ENCODE measurements at regions not wholly inside any gene's neighbourhood (a gene's known extent, or its start where the extent isn't known, plus 50 kb on each side); places are given as distances from the start of the nearest gene placed in this dataset.
"Not testable (repeated sequence)": the region's sequence is repeated elsewhere in the genome, so short reads cannot be mapped to it uniquely, and the experiment has no call there.

DNA sequence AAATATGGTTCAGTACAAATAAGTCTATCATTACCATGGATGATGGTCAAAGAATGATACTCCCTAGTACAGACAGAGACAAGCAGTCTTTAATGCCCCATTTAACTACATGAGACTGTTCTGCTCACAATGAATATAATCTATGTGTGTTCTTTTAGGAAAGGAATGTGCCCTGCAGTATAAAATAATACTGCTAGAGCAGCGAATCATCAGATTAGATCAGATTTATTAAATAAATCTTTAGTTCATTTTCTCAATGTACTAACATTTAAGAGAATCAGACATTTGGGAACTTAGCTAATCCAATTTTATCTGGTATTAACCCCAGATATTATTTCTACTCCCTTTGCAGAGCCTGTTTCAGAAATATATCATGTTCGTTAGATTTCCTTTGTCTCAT lies 272.0 kb upstream of the GCFC2 start:
- no peak for DNase-seq

DNA sequence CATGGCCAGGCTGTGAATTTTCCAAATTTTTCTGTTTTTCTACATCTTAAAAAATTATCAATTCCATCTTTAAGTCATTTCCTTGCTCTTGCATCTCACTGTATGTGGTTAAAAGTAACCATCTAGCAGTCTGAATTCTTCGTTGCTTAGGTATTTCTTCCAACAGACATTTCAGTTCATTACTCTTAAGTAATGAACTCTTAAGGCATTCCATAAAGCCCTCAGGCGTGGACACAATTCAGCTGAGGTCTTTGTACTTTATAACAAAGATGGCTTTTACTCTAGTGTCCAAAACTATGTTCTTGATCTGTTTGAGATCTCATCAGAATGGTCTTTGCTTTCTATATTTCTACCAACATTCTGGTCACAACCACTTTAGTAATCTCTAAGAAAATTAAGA lies 253.9 kb upstream of the GCFC2 start:
- DNase-seq, result no peak

- DNase-seq, result no peak
These were observed 249.8 kb upstream of the GCFC2 start for GRCh38 chr2:75960472-75961009.

DNA sequence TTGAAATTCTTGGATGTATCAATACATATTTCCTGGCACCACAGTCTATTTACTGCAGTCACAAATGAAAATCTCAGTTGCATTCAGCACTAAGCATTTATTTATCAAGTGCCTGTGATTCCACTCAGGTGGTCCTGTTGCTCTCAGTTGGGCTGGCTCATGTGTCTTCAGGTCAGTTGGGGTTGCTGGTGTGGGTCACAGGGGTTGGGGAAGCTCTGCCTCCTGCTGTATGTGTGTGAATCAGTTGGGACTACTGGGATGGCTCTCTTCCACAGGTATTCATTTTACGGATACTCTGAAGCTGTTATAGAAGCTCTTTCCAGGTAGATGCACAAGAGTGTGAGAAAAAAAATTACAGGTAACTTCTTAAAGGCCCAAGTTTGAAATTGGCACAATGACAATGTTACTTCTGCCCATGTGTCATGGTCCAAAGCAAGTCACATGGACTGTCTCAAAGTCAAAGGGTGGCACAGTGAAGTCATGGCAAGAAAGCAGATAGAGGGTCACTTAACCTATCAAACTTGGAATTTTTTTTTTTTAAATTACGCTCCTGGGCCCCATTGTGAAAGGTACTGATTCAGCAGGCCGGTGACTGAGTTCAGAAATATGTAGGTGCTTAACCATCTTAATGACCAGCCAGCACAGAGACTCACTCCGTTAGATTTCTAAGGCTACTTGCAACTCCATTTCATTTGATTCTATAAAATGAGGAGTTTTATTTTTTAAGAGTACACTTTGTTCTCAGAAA lies 249.2 kb upstream of the GCFC2 start:
- no peak for DNase-seq

DNA sequence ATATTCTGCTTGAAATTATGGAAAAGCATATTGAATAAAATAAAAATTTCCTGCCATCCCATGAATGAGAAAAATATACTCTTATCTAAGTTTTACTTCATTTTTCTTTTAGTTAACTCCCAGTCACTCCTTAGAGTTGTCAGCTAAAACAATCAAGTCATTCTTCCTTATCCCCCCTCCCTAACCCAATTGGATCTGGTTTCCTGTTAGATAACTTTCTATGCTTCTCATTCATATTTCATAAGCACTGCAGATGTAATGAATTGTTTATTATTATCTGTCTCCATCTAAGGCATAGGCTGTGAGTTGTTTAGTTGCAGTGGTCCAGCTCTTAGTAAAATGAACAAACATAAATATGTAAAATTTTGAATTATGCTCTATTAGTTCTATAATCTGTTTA lies 244.0 kb upstream of the GCFC2 start:
- no peak for DNase-seq

- DNase-seq, result no peak
These were observed 241.5 kb upstream of the GCFC2 start for GRCh38 chr2:75952173-75952572.

DNA sequence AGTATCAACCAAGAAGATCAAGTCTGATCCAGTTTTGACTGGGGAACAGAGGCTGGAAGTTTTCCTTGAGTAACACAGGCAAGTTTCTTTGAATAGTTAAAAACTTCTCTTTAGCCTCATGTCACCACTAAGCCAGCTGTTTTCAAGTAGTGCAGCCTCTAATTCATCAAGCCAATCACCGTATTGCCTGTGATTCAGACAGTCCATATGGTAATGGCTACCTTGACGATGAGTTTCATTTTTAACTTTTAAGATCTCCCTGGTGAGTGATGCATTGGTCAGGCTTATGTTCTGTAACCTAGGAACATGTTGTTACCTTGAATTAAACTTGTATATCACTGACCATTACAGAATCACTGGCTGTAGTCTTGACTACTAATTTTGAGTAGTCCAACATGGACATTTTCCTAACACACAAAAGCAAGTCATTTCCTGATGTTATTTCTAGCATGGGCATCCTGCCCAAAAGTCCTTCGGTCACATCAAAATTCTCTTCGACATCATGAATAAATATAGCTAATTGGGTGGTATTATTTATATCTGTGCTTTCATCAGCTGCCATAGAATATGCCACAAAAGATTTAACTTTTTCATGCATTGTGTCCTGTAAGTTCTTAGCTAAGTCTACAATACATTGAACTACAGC lies 238.8 kb upstream of the GCFC2 start:
- no peak for DNase-seq

DNA sequence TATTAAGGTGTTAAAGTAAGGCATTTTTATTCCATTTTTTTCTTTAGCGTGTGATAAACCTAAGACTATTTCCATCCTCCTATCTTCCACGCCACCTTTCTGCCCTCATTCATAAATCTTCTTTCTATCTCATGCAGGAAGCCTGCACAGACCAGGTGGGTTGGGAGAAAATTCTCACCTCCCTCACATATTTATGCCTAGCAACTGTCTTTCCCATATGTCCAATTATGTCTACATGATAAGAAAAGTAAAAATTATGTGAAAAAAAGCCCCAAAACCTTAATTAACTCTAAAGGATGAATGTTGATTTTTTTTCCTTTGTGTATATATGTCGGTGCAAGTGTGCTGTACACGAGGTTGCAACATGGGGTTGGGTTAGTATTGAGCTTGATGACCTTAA lies 225.6 kb upstream of the GCFC2 start:
- no peak for DNase-seq

GRCh38 chr2:75932996-75933395 lies 222.3 kb upstream of the GCFC2 start:
- no peak for DNase-seq

DNA sequence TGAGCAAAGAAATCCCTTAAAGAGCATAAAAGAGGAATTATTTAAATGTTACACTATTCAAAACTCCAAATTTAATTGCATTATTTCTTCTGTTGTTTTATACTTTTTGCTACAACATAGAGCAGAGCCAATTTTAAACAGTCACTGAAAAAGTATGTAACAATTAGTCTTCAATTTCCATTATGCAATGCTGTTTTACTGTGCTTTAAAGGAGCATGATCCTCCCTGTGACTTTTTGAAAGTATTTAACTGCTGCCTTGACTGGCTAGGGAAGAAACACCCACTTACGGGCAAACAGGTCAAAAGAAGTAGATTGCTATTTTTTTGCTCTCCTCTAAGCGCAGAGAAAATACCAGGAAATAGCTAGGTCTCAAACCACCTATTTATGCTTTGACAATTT lies 217.4 kb upstream of the GCFC2 start:
- no peak for DNase-seq

DNA sequence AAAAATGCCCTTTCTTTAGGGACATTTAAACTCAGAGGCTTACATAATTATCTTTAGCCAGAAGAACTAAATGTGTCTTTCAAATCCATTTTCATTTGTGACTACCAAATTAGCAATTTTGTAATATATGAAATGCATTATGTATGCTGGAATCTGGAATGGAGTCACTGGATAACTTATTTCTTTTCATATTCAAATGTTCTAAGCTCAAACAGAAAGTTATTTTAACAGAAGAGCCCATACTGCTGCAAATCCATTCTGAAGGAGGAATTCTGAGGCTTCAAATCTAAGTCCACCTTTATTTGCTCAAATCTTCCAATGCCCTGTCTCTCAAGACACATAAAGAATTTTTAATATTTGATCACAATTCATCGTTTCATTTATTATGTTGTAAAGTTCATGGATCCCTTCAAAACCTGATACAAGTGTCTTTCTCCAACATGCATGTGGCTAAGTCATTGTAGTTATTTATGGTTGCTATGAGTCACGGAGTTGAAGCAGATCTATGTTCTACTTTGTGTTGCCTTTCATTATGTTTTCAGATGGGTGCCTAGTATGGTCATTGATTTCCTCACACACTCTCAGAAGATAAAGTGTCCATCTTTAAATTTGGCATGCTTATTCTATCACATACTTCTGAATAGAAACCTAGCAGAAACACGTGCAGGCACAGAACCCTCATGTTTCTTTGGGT lies 214.8 kb upstream of the GCFC2 start:
- DNase-seq, result no peak

- no peak for DNase-seq
These were observed 211.5 kb upstream of the GCFC2 start for GRCh38 chr2:75922191-75922590.

- no peak for DNase-seq
These were observed 210.3 kb upstream of the GCFC2 start for GRCh38 chr2:75920859-75921551.

GRCh38 chr2:75915851-75916634 lies 205.3 kb upstream of the GCFC2 start:
- DNase-seq, result no peak

- no peak for DNase-seq
These were observed 186.2 kb upstream of the GCFC2 start for GRCh38 chr2:75896779-75897366.

GRCh38 chr2:75894170-75894569 lies 183.5 kb upstream of the GCFC2 start:
- no peak for DNase-seq

- no peak for DNase-seq
These were observed 181.8 kb upstream of the GCFC2 start for GRCh38 chr2:75892490-75892889.

DNA sequence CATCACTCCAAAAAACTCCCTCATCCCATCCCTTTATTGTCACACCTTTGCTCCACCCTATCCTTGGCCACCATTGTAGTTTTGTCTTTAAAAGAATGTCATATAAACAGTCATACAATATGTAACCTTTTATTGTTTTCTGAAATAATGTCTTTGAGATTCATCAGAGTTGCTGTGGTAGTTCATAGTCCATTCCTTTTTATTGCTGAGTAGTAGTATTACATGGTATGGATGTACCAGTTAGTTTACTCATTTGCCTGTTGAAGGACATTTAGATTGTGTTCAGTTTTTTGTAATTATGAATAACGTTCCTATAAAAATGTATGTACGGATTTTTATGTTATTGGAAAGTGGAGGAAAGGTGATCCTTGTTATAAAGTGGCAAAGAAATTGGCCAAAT lies 171.8 kb upstream of the GCFC2 start:
- no peak for DNase-seq

DNA sequence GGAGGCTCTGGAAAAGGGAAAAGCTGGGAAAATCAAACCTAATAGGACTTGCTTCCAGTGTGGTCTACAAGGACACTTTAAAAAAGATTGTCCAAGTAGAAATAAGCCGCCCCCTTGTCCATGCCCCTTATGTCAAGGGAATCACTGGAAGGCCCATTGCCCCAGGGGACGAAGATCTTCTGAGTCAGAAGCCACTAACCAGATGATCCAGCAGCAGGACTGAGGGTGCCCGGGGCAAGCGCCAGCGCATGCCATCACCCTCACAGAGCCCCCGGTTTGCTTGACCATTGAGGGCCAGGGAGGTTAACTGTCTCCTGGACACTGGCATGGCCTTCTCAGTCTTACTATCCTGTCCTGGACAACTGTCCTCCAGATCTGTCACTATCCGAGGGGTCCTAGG lies 164.9 kb upstream of the GCFC2 start:
- not testable (repeated sequence) for DNase-seq

DNA sequence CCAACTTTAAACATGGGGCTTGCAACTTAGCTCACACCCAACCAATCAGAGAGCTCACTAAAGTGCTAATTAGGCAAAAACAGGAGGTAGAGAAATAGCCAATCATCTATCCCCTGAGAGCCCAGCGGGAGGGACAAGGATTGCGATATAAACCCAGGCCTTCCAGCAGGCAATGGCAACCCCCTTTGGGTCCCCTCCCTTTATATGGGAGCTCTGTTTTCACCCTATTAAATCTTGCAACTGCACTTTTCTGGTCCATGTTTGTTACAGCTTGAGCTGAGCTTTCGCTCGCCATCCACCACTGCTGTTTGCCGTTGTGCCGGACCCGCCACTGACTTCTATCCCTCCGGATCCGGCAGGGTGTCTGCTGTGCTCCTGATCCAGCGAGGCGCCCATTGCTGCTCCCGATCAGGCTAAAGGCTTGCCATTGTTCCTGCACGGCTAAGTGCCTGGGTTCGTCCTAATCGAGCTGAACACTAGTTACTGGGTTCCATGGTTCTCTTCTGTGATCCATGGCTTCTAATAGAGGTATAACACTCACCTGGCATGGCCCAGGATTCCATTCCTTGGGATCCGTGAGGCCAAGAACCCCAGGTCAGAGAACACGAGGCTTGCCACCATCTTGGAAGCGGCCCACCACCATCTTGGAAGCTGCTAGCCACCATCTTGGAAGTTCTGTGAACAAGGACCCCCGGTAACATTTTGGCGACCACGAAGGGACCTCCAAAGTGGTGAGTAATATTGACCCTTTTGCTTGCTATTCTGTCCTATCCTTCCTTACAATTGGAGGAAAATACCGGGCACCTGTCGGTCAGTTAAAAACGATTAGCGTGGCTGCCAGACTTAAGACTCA lies 161.3 kb upstream of the GCFC2 start:
- DNase-seq, result not testable (repeated sequence)

- DNase-seq, result no peak
These were observed 160.0 kb upstream of the GCFC2 start for GRCh38 chr2:75870651-75871137.

All from stimulated activated CD4-positive, alpha-beta T cell treated with anti-CD3 and anti-CD28 coated beads, Interleukin-15, amount 100 ng/mL, for 24 hours (primary cell).